SH-SY5Y (cell line): ENCODE measurements at regions not wholly inside any gene's neighbourhood (a gene's known extent, or its start where the extent isn't known, plus 50 kb on each side); places are given as distances from the start of the nearest gene placed in this dataset.

Experiments
- GATA2 ChIP-seq: IDR thresholded peaks from 2 replicates; pipeline ENCODE4 v1.6.1; 2011; ENCODE audit warnings: mild to moderate bottlenecking, low read depth, low read length
- GATA3 ChIP-seq: IDR thresholded peaks from 2 replicates; pipeline ENCODE4 v1.6.1; 2011; ENCODE audit warnings: low read depth, mild to moderate bottlenecking, low read length, moderate library complexity

- TF ChIP-seq GATA2 (no peak), GATA3 (no peak)
Measured at GRCh38 chr9:16348531-16348930, 521.9 kb downstream of the BNC2 start.
